ENCODE measurements at regions not wholly inside any gene's neighbourhood (a gene's known extent, or its start where the extent isn't known, plus 50 kb on each side); places are given as distances from the start of the nearest gene placed in this dataset.

- ChIA-PET CTCF (interaction anchor here (0.6 to 1.8 kb wide), 4 partner anchors 28 to 526 kb away, joined by 3 to 8 read pairs (median 4); no protein-coding TSS in a partner anchor), POLR2A (no interaction called here)
- Histone ChIP-seq H3K27me3 (ENCODE audit: control insufficient read depth, insufficient read depth, low read length) (no peaks in the 10 kb centered on the region), H3K9me3 (ENCODE audit: control insufficient read depth, insufficient read depth, low read length) (no peaks in the 10 kb centered on the region), H3K4me3 (ENCODE audit: low read depth, low read length) (no peak overlapping the region), H3K27ac (ENCODE audit: low read depth, low read length) (no peak overlapping the region)
- no peak for TF ChIP-seq CTCF (IDR thresholded peaks at IDR 0.05; ENCODE audit: low read depth, low read length)
- DNase-seq (ENCODE audit: low read depth, low spot score) = no peak
Measured at GRCh38 chr4:108544481-108544880, 75.9 kb upstream of the RPL34 start.

GRCh38 chr4:108543359-108543968, 76.9 kb upstream of the RPL34 start:
- Histone ChIP-seq H3K9me3 (ENCODE audit: control insufficient read depth, insufficient read depth, low read length) (no peaks in the 10 kb centered on the region), H3K4me3 (ENCODE audit: low read depth, low read length) (no peak overlapping the region), H3K27me3 (ENCODE audit: control insufficient read depth, insufficient read depth, low read length) (no peaks in the 10 kb centered on the region), H3K27ac (ENCODE audit: low read depth, low read length) (no peak overlapping the region)
- POLR2A ChIA-PET = no interaction called here
- no peak for DNase-seq (ENCODE audit: low read depth, low spot score)
- CTCF ChIA-PET = interaction anchor here (0.6 to 1.8 kb wide), 4 partner anchors 14 to 31 kb away, joined by 3 to 8 read pairs (median 4); no protein-coding TSS in a partner anchor
- TF ChIP-seq CTCF (IDR thresholded peaks at IDR 0.05; ENCODE audit: low read depth, low read length) = no peak

- no peak for TF ChIP-seq CTCF (IDR thresholded peaks at IDR 0.05; ENCODE audit: low read depth, low read length)
- ChIA-PET CTCF (interaction anchor here (1.1 kb wide), 1 partner anchor 32 kb away, joined by 6 read pairs; no protein-coding TSS in a partner anchor), POLR2A (no interaction called here)
- Histone ChIP-seq H3K27ac (ENCODE audit: low read depth, low read length) (no peak overlapping the region), H3K27me3 (ENCODE audit: control insufficient read depth, insufficient read depth, low read length) (peaks cover 2% of the 10 kb centered on the region), H3K4me3 (ENCODE audit: low read depth, low read length) (no peak overlapping the region), H3K9me3 (ENCODE audit: control insufficient read depth, insufficient read depth, low read length) (no peaks in the 10 kb centered on the region)
- DNase-seq (ENCODE audit: low read depth, low spot score) = no peak
Measured at GRCh38 chr4:108540536-108540935, 79.8 kb upstream of the RPL34 start.

- Histone ChIP-seq H3K4me3 (ENCODE audit: low read depth, low read length) (no peak overlapping the region), H3K9me3 (ENCODE audit: control insufficient read depth, insufficient read depth, low read length) (no peaks in the 10 kb centered on the region), H3K27me3 (ENCODE audit: control insufficient read depth, insufficient read depth, low read length) (peaks cover 2% of the 10 kb centered on the region), H3K27ac (ENCODE audit: low read depth, low read length) (no peak overlapping the region)
- ChIA-PET CTCF (no interaction called here), POLR2A (no interaction called here)
- no peak for TF ChIP-seq CTCF (IDR thresholded peaks at IDR 0.05; ENCODE audit: low read depth, low read length)
- no peak for DNase-seq (ENCODE audit: low read depth, low spot score)
Measured at GRCh38 chr4:108536577-108536976, 83.8 kb upstream of the RPL34 start.

- Histone ChIP-seq H3K4me3 (ENCODE audit: low read depth, low read length) (no peak overlapping the region), H3K9me3 (ENCODE audit: control insufficient read depth, insufficient read depth, low read length) (no peaks in the 10 kb centered on the region), H3K27me3 (ENCODE audit: control insufficient read depth, insufficient read depth, low read length) (peaks cover 3% of the 10 kb centered on the region), H3K27ac (ENCODE audit: low read depth, low read length) (no peak overlapping the region)
- ChIA-PET POLR2A (no interaction called here), CTCF (interaction anchor here (0.6 kb wide), 1 partner anchor 162 kb away, joined by 3 read pairs; no protein-coding TSS in a partner anchor)
- no peak for DNase-seq (ENCODE audit: low read depth, low spot score)
- no peak for TF ChIP-seq CTCF (IDR thresholded peaks at IDR 0.05; ENCODE audit: low read depth, low read length)
Measured at GRCh38 chr4:108535757-108536156, 84.6 kb upstream of the RPL34 start.
